Ishikawa (cell line): ENCODE measurements at regions not wholly inside any gene's neighbourhood (a gene's known extent, or its start where the extent isn't known, plus 50 kb on each side); places are given as distances from the start of the nearest gene placed in this dataset.

Source experiments
- CEBPB ChIP-seq: IDR thresholded peaks from 2 replicates; pipeline ENCODE4 v1.6.1; 2012
- CREB1 ChIP-seq: IDR thresholded peaks from 2 replicates; pipeline ENCODE4 v1.6.1; 2012; ENCODE audit warnings: low read depth
- EGR1 ChIP-seq: IDR thresholded peaks from 2 replicates; pipeline ENCODE4 v1.6.1; 2012
- EP300 ChIP-seq: IDR thresholded peaks from 2 replicates; pipeline ENCODE4 v1.6.1; 2012; ENCODE audit warnings: borderline replicate concordance
- MAX ChIP-seq: IDR thresholded peaks from 2 replicates; pipeline ENCODE4 v1.6.1; 2012
- NFIC ChIP-seq: IDR thresholded peaks from 2 replicates; pipeline ENCODE4 v1.6.1; 2012
- RAD21 ChIP-seq: IDR thresholded peaks from 2 replicates; pipeline ENCODE4 v1.6.1; 2012; ENCODE audit warnings: low read depth
- REST ChIP-seq: IDR thresholded peaks from 2 replicates; pipeline ENCODE4 v1.6.1; 2012; ENCODE audit warnings: low read depth, mild to moderate bottlenecking
- TAF1 ChIP-seq: IDR thresholded peaks from 2 replicates; pipeline ENCODE4 v1.6.1; 2012; ENCODE audit warnings: low read depth, mild to moderate bottlenecking

- TF ChIP-seq EP300: no peak
- no peak for TF ChIP-seq REST
- no peak for TF ChIP-seq TAF1
- TF ChIP-seq RAD21: no peak
- TF ChIP-seq CREB1: no peak
- TF ChIP-seq MAX: no peak
- TF ChIP-seq CEBPB: no peak
- no peak for TF ChIP-seq NFIC
- no peak for TF ChIP-seq EGR1
Observed at GRCh38 chr7:42471573-42472174, 234.7 kb upstream of the GLI3 start.
